GM12878 (cell line): ENCODE measurements at regions not wholly inside any gene's neighbourhood (a gene's known extent, or its start where the extent isn't known, plus 50 kb on each side); places are given as distances from the start of the nearest gene placed in this dataset.

Source experiments
- ATAC-seq: fragments of 200-7000 bp; cut with Tn5 transposase; 3 replicates; pipeline ENCODE4 v1.9.1; 2020; ENCODE audit warnings: mild to moderate bottlenecking, moderate library complexity
- BruUV-seq: library from RNA; stranded (reverse); fragments of 400-500 nt; replicated peaks from 2 replicates; lab custom pipeline; 2021; lab: Mats Ljungman, UMichigan
- CTCF ChIA-PET: fragments of 300-600 bp; sonication (Branson Sonifier 250); formaldehyde crosslinking; extraction: SDS; loops from one replicate; lab custom pipeline; 2021; ENCODE audit warnings: inconsistent platforms; lab: Yijun Ruan, JAX
- POLR2A ChIA-PET: fragments of 350-600 bp; formaldehyde crosslinking; extraction: SDS; loops from one replicate; lab custom pipeline; 2021; ENCODE audit warnings: inconsistent platforms; lab: Charles Lee
- RAD21 ChIA-PET: fragments of 300-600 bp; sonication (Branson Sonifier 250); formaldehyde crosslinking; loops from one replicate; lab custom pipeline; 2023; ENCODE audit warnings: antibody characterized with exemption; ENCODE audit not compliant: unreplicated experiment; lab: Charles Lee
- SMC1A ChIA-PET: fragments of 300-600 bp; sonication (Branson Sonifier 250); formaldehyde crosslinking; loops from one replicate; lab custom pipeline; 2023; ENCODE audit not compliant: unreplicated experiment, uncharacterized antibody; lab: Charles Lee
- DNase-seq: peaks from one replicate; pipeline ENCODE4 v3.0.0-alpha.2; 2011; ENCODE audit warnings: low read depth, low spot score
- FAIRE-seq: peaks from 3 replicates; lab custom pipeline; 2011; peaks lifted over from hg19 to GRCh38; lab: Jason Lieb, UNC
- H2AFZ ChIP-seq: 2 replicates; pipeline ENCODE4 v1.6.0; 2011; ENCODE audit warnings: low read depth, low read length, control low read depth; ENCODE audit not compliant: control insufficient read depth
- H3K27ac ChIP-seq: 2 replicates; pipeline ENCODE4 v1.5.1; 2011; ENCODE audit warnings: control low read depth; ENCODE audit not compliant: control insufficient read depth, insufficient read depth
- H3K27me3 ChIP-seq, 2 experiments: replicated peaks in 1 of 2; 2 replicates each; pipeline versions ENCODE4 v1.6.0 to v1.6.1; 2011; ENCODE audit warnings: low read length in 1 of 2; ENCODE audit not compliant: control insufficient read depth in 2 of 2, insufficient read depth in 2 of 2
- H3K36me3 ChIP-seq, 2 experiments: 2 replicates each; pipeline ENCODE4 v1.5.1; 2011; ENCODE audit warnings: low read length in 1 of 2; ENCODE audit not compliant: control insufficient read depth in 2 of 2, insufficient read depth in 2 of 2
- H3K4me1 ChIP-seq: 2 replicates; pipeline ENCODE4 v1.6.1; 2011; ENCODE audit warnings: mild to moderate bottlenecking, low read length, moderate library complexity, mixed read lengths; ENCODE audit not compliant: control insufficient read depth, insufficient read depth
- H3K4me2 ChIP-seq: 2 replicates; pipeline ENCODE4 v1.6.0; 2011; ENCODE audit warnings: control low read depth; ENCODE audit not compliant: control insufficient read depth, insufficient read depth
- H3K4me3 ChIP-seq: fragments of 200-600 bp; sonication (generic); 2 replicates; pipeline ENCODE4 v1.5.1; 2016
- H3K79me2 ChIP-seq: 2 replicates; pipeline ENCODE4 v1.6.0; 2011; ENCODE audit warnings: low read length; ENCODE audit not compliant: control insufficient read depth, insufficient read depth
- H3K9ac ChIP-seq: 2 replicates; pipeline ENCODE4 v1.8.0; 2011; ENCODE audit warnings: low read length, control low read depth, mixed read lengths; ENCODE audit not compliant: control insufficient read depth, insufficient read depth
- H3K9me3 ChIP-seq: replicated peaks from 3 replicates; pipeline ENCODE4 v1.5.1; 2011; ENCODE audit warnings: mild to moderate bottlenecking, low read length; ENCODE audit not compliant: control insufficient read depth, insufficient read depth
- H4K20me1 ChIP-seq: 2 replicates; pipeline ENCODE4 v1.6.0; 2011; ENCODE audit not compliant: control insufficient read depth, insufficient read depth
- CBFB ChIP-seq: IDR thresholded peaks from 2 replicates; pipeline ENCODE4 v1.6.1; 2016; ENCODE audit warnings: antibody characterized with exemption, low read depth
- EGR1 ChIP-seq, 2 experiments: IDR thresholded peaks; 1 replicate in 1 of 2; 2 replicates in 1 of 2; pipeline ENCODE4 v1.6.1; 2011 to 2012; ENCODE audit warnings: low read depth in 2 of 2, low read length in 2 of 2, borderline replicate concordance in 1 of 2, mild to moderate bottlenecking in 1 of 2, moderate library complexity in 1 of 2
- HDAC6 ChIP-seq: fragments of 200-600 bp; sonication (generic); IDR thresholded peaks from one replicate; pipeline ENCODE4 v1.8.0; 2017; ENCODE audit warnings: antibody characterized with exemption; ENCODE audit not compliant: unreplicated experiment
- LARP7 ChIP-seq: fragments of 450-650 bp; IDR thresholded peaks from 2 replicates; pipeline ENCODE4 v1.6.1; 2017; ENCODE audit warnings: mild to moderate bottlenecking
- NFYA ChIP-seq: IDR thresholded peaks from 2 replicates; pipeline ENCODE4 v1.6.1; 2011; ENCODE audit warnings: low read depth, mild to moderate bottlenecking, low read length, improper control_type of control experiment, borderline replicate concordance
- PKNOX1 ChIP-seq: fragments of 450-650 bp; IDR thresholded peaks from 2 replicates; pipeline ENCODE4 v1.6.1; 2016; ENCODE audit warnings: mild to moderate bottlenecking
- REST ChIP-seq: IDR thresholded peaks from 2 replicates; pipeline ENCODE4 v1.6.1; 2012; ENCODE audit warnings: mild to moderate bottlenecking, low read depth, low read length
- SMC3 ChIP-seq: IDR thresholded peaks from 2 replicates; pipeline ENCODE4 v1.6.1; 2011; ENCODE audit warnings: low read length, improper control_type of control experiment, borderline replicate concordance
- SRF ChIP-seq, 2 experiments: IDR thresholded peaks; 2 replicates each; pipeline ENCODE4 v1.6.1; 2011; ENCODE audit warnings: low read depth in 2 of 2, low read length in 2 of 2, mild to moderate bottlenecking in 1 of 2, moderate library complexity in 1 of 2
- TCF7 ChIP-seq: IDR thresholded peaks from 2 replicates; pipeline ENCODE4 v1.6.1; 2014; ENCODE audit warnings: antibody characterized with exemption, borderline replicate concordance
- ZBTB40 ChIP-seq: fragments of 450-650 bp; IDR thresholded peaks from 2 replicates; pipeline ENCODE4 v1.6.1; 2016; ENCODE audit warnings: mild to moderate bottlenecking, moderate library complexity, borderline replicate concordance
- WGBS: methylation state at CpG from one replicate; pipeline ENCODE4 v1.1.6; 2016; ENCODE audit warnings: low lambda C conversion rate; ENCODE audit not compliant: insufficient replicate concordance, insufficient coverage; ENCODE audit errors: missing lambda C conversion rate; 5-methylcytosine and 5-hydroxymethylcytosine counted together
- in situ Hi-C: fragments of 300-500 bp; cut with MboI; formaldehyde crosslinking; loops from 9 replicates; pipeline ENCODE4 v1.14.3; 2018; ENCODE audit warnings: mixed read lengths
- intact Hi-C: fragments of 100-400 bp; cut with micrococcal nuclease; formaldehyde crosslinking; loops from one replicate; pipeline ENCODE4 v1.14.2; 2022; ENCODE audit not compliant: unreplicated experiment
- TF ChIP-seq, protein P1 (sequence below): fragments of 450-650 bp; IDR thresholded peaks from 2 replicates; pipeline ENCODE4 v1.6.1; 2017; ENCODE audit warnings: low read depth, mild to moderate bottlenecking, moderate library complexity

DNA sequence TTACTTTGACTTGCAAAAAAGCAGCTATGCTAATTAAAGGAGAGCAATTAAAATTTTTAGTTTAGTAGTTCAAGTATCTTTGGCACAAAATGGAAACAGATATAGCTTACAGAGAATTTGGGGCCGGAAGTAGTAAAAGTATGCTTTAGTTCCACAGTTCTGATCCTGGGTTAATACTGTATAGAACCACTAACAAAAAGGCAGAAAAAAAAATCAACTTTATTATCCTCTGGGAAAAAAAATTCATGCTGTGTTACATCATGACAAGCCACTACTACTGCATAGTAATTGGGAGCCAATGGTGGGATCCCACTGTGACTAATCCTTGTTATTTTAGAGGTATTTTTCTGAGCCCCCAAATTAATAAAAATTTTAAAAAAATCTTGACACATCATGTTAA, 246.8 kb upstream of the PRDM9 start:
- in situ Hi-C loops (no loop called here), intact Hi-C loops (no loop called here)
- no peak overlapping the region for H3K4me2 ChIP-seq
- CTCF ChIA-PET: no interaction called here
- H3K9me3 ChIP-seq: no peaks in the 10 kb centered on the region
- WGBS: 5% methylated on average over 1 of the region's 1 CpG
- no TSS peak for BruUV-seq
- TF ChIP-seq EGR1 (IDR thresholded peaks at IDR 0.05; ENCODE audit: borderline replicate concordance in 1 of 2, low read depth in 2 of 2, low read length in 2 of 2) (no peak), PKNOX1 (no peak), ZBTB40 (no peak), REST (no peak), LARP7 (no peak), SMC3 (no peak), SRF (IDR thresholded peaks at IDR 0.05; ENCODE audit: low read depth in 2 of 2, low read length in 2 of 2) (no peak), CBFB (no peak), NFYA (no peak), TCF7 (no peak), HDAC6 (no peak)
- TF ChIP-seq, protein P1, sequence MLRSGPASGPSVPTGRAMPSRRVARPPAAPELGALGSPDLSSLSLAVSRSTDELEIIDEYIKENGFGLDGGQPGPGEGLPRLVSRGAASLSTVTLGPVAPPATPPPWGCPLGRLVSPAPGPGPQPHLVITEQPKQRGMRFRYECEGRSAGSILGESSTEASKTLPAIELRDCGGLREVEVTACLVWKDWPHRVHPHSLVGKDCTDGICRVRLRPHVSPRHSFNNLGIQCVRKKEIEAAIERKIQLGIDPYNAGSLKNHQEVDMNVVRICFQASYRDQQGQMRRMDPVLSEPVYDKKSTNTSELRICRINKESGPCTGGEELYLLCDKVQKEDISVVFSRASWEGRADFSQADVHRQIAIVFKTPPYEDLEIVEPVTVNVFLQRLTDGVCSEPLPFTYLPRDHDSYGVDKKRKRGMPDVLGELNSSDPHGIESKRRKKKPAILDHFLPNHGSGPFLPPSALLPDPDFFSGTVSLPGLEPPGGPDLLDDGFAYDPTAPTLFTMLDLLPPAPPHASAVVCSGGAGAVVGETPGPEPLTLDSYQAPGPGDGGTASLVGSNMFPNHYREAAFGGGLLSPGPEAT: no peak
- H3K36me3 ChIP-seq: no peaks in the 10 kb centered on the region
- SMC1A ChIA-PET: no interaction called here
- RAD21 ChIA-PET: no interaction called here
- no peak for DNase-seq
- no peak for FAIRE-seq
- no peak for ATAC-seq
- no peaks in the 10 kb centered on the region for H3K79me2 ChIP-seq
- H3K27ac ChIP-seq: no peak overlapping the region
- H4K20me1 ChIP-seq: no peaks in the 10 kb centered on the region
- no peak overlapping the region for H2AFZ ChIP-seq
- no peaks in the 10 kb centered on the region for H3K27me3 ChIP-seq
- H3K4me1 ChIP-seq: no peaks in the 10 kb centered on the region
- POLR2A ChIA-PET: no interaction called here
- H3K4me3 ChIP-seq: no peak overlapping the region
- no peak overlapping the region for H3K9ac ChIP-seq
